GM19372 (cell line): ENCODE measurements at regions not wholly inside any gene's neighbourhood (a gene's known extent, or its start where the extent isn't known, plus 50 kb on each side); places are given as distances from the start of the nearest gene placed in this dataset.
"Not testable (repeated sequence)": the region's sequence is repeated elsewhere in the genome, so short reads cannot be mapped to it uniquely, and the experiment has no call there.

Experiments used
- ATAC-seq: cut with Tn5 transposase; IDR thresholded peaks from one replicate; pipeline ENCODE4 v1.9.1; 2021; ENCODE audit warnings: mild to moderate bottlenecking, low read depth, moderate library complexity; ENCODE audit not compliant: unreplicated experiment

GRCh38 chr17:64800987-64801386 is 118.3 kb downstream of the LRRC37A3 start:
- not testable (repeated sequence) for ATAC-seq

- ATAC-seq: not testable (repeated sequence)
Measured at GRCh38 chr17:64800361-64800895, 118.8 kb downstream of the LRRC37A3 start.

- not testable (repeated sequence) for ATAC-seq
Measured at GRCh38 chr17:64799543-64800188, 119.6 kb downstream of the LRRC37A3 start.

GRCh38 chr17:64798961-64799360 is 120.3 kb downstream of the LRRC37A3 start:
- ATAC-seq: not testable (repeated sequence)

GRCh38 chr17:64798489-64798790 is 120.8 kb downstream of the LRRC37A3 start:
- not testable (repeated sequence) for ATAC-seq

GRCh38 chr17:64797746-64798488 is 121.4 kb downstream of the LRRC37A3 start:
- not testable (repeated sequence) for ATAC-seq

- ATAC-seq: not testable (repeated sequence)
Measured at GRCh38 chr17:64795342-64795741, 123.9 kb downstream of the LRRC37A3 start.

GRCh38 chr17:64794548-64795274 is 124.6 kb downstream of the LRRC37A3 start:
- ATAC-seq: not testable (repeated sequence)

GRCh38 chr17:64794113-64794512 is 125.2 kb downstream of the LRRC37A3 start:
- ATAC-seq: not testable (repeated sequence)

GRCh38 chr17:64792793-64793575 is 126.3 kb downstream of the LRRC37A3 start:
- not testable (repeated sequence) for ATAC-seq

- ATAC-seq: not testable (repeated sequence)
Measured at GRCh38 chr17:64792276-64792675, 127.0 kb downstream of the LRRC37A3 start.

GRCh38 chr17:64791691-64792090 is 127.6 kb downstream of the LRRC37A3 start:
- not testable (repeated sequence) for ATAC-seq

- ATAC-seq: not testable (repeated sequence)
Measured at GRCh38 chr17:64791226-64791625, 128.1 kb downstream of the LRRC37A3 start.

- ATAC-seq: not testable (repeated sequence)
Measured at GRCh38 chr17:64790690-64791089, 128.6 kb upstream of the SMURF2 start.

GRCh38 chr17:64790193-64790592 is 128.1 kb upstream of the SMURF2 start:
- ATAC-seq: not testable (repeated sequence)

GRCh38 chr17:64789061-64789445 is 126.9 kb upstream of the SMURF2 start:
- ATAC-seq: not testable (repeated sequence)

GRCh38 chr17:64788286-64789060 is 126.4 kb upstream of the SMURF2 start:
- ATAC-seq: no peak

GRCh38 chr17:64787921-64788271 is 125.8 kb upstream of the SMURF2 start:
- no peak for ATAC-seq

- no peak for ATAC-seq
Measured at GRCh38 chr17:64787255-64787920, 125.3 kb upstream of the SMURF2 start.
